ENCODE measurements at regions not wholly inside any gene's neighbourhood (a gene's known extent, or its start where the extent isn't known, plus 50 kb on each side); places are given as distances from the start of the nearest gene placed in this dataset.

GRCh38 chr5:133781436-133782225 is 169.3 kb upstream of the FSTL4 start:
- DNase-seq, result no peak
- Mint-ChIP-seq H3K27ac (no peak overlapping the region), H3K27me3 (ENCODE audit: insufficient read depth) (peaks cover 7% of the 10 kb centered on the region), H3K36me3 (ENCODE audit: low read depth) (no peaks in the 10 kb centered on the region), H3K4me3 (no peak overlapping the region), H3K4me1 (ENCODE audit: low read depth) (no peaks in the 10 kb centered on the region), H3K9me3 (no peaks in the 10 kb centered on the region)
- TF ChIP-seq CTCF (IDR thresholded peaks at IDR 0.05), result no peak

- no peak overlapping the region for H3K4me3 Mint-ChIP-seq
- no peak for TF ChIP-seq CTCF (IDR thresholded peaks at IDR 0.05)
- H3K36me3 Mint-ChIP-seq (ENCODE audit: low read depth), result no peaks in the 10 kb centered on the region
- H3K27ac Mint-ChIP-seq, result no peak overlapping the region
- H3K9me3 Mint-ChIP-seq, result no peaks in the 10 kb centered on the region
- DNase-seq, result no peak
- H3K27me3 Mint-ChIP-seq (ENCODE audit: insufficient read depth), result peaks cover 6% of the 10 kb centered on the region
- H3K4me1 Mint-ChIP-seq (ENCODE audit: low read depth), result no peaks in the 10 kb centered on the region
Observed at GRCh38 chr5:133780619-133781280, 168.4 kb upstream of the FSTL4 start.

- no peak for TF ChIP-seq CTCF (IDR thresholded peaks at IDR 0.05)
- DNase-seq, result no peak
- H3K9me3 Mint-ChIP-seq, result no peaks in the 10 kb centered on the region
- no peak overlapping the region for H3K4me3 Mint-ChIP-seq
- H3K36me3 Mint-ChIP-seq (ENCODE audit: low read depth), result no peaks in the 10 kb centered on the region
- H3K4me1 Mint-ChIP-seq (ENCODE audit: low read depth), result no peaks in the 10 kb centered on the region
- no peak overlapping the region for H3K27ac Mint-ChIP-seq
- peaks cover 9% of the 10 kb centered on the region for H3K27me3 Mint-ChIP-seq (ENCODE audit: insufficient read depth)
Observed at GRCh38 chr5:133779828-133780475, 167.6 kb upstream of the FSTL4 start.

GRCh38 chr5:133778636-133779035 is 166.3 kb upstream of the FSTL4 start:
- Mint-ChIP-seq H3K27me3 (ENCODE audit: insufficient read depth) (peaks cover 9% of the 10 kb centered on the region), H3K36me3 (ENCODE audit: low read depth) (no peaks in the 10 kb centered on the region), H3K9me3 (no peaks in the 10 kb centered on the region)

GRCh38 chr5:133777951-133778350 is 165.6 kb upstream of the FSTL4 start:
- no peaks in the 10 kb centered on the region for H3K4me1 Mint-ChIP-seq (ENCODE audit: low read depth)
- DNase-seq, result no peak
- no peak for TF ChIP-seq CTCF (IDR thresholded peaks at IDR 0.05)
- no peak overlapping the region for H3K4me3 Mint-ChIP-seq
- peaks cover 7% of the 10 kb centered on the region for H3K27me3 Mint-ChIP-seq (ENCODE audit: insufficient read depth)
- no peaks in the 10 kb centered on the region for H3K36me3 Mint-ChIP-seq (ENCODE audit: low read depth)
- no peaks in the 10 kb centered on the region for H3K9me3 Mint-ChIP-seq
- H3K27ac Mint-ChIP-seq, result no peak overlapping the region

More at GRCh38 chr5:133778636-133779035, 166.3 kb upstream of the FSTL4 start:
- H3K4me1 Mint-ChIP-seq (ENCODE audit: low read depth), result no peaks in the 10 kb centered on the region
- no peak for DNase-seq
- TF ChIP-seq CTCF (IDR thresholded peaks at IDR 0.05), result no peak
- H3K27ac Mint-ChIP-seq, result no peak overlapping the region
- no peak overlapping the region for H3K4me3 Mint-ChIP-seq
